Midbrain (tissue), 1 donor: ENCODE measurements at regions not wholly inside any gene's neighbourhood (a gene's known extent, or its start where the extent isn't known, plus 50 kb on each side); places are given as distances from the start of the nearest gene placed in this dataset.

Experiments used
- DNase-seq: peaks from one replicate; lab custom pipeline; 2025; lab: John Stamatoyannopoulos, UW

DNA sequence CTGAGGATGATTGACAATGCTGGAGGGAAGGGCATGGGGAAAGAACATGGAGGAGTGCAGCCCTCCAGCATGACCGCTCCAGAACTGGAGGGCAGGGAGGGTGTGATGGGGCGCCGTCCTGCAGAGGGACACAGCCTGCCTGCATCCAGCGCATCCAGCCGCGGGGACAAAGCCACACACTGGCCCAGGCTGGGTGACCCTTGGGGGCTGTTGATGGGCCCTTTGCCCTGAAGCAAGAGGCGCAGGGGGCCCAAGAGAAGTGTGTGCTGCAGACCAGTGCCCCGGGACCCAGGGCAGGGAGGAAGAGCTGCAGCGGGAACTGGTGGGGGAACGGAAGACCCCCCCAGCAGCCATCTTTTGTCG is 169.8 kb upstream of the PPP1R26 start:
- DNase-seq, result no peak

DNA sequence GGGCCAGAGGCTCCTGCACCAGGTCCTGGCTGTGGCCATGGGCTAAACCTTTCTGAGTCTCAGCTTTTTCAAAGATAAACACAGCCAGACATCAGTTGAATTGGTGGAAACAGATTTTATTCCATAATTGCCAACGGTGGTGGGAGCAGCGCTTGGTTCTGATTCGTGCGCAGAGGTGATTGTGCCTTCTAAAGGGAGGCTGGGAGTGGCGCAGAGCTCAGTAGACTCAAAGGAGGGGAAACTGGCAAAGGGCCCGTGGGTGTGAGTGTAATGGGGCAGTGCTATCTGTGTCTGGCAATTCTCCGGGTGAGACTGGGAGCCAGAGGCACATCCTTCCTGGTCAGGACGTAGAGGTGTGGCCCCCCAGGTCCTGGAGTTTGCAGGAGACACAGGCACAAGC is 169.4 kb upstream of the PPP1R26 start:
- no peak for DNase-seq

DNA sequence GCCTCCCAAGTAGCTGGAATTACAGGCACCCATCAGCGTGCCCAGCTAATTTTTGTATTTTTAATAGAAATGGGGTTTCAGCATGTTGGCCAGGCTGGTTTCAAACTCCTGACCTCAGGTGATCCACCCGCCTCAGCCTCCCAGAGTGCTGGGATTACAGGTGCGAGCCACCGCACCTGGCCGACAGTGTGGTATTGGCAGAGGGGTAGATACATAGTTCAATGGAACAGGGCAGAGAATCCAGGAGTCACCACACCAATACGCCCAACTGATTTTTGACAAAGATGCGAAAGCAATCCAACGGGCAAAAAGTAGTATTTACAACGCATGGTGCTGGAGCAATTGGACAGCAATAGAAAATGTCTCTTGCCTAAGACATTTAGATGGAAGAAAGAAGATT is 164.0 kb upstream of the PPP1R26 start:
- DNase-seq, result no peak

DNA sequence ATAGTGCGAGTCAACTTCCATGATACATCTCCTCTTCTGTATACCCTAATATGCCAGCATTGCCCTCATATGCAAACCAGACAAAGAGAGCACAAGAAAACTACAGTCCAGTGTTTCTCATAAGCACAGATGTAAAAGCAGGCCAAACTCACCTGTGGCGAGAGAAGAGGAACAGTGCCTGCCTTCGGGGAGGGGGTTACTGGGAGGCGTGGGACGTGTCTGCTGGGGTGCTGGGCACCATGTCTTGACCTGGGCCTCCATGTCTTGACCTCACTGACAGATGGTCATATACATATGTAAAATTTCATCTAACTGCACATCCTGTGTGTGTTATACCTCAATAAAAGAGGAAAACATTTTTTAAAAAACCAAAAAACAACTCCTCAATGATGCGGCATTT is 159.3 kb upstream of the PPP1R26 start:
- no peak for DNase-seq

DNA sequence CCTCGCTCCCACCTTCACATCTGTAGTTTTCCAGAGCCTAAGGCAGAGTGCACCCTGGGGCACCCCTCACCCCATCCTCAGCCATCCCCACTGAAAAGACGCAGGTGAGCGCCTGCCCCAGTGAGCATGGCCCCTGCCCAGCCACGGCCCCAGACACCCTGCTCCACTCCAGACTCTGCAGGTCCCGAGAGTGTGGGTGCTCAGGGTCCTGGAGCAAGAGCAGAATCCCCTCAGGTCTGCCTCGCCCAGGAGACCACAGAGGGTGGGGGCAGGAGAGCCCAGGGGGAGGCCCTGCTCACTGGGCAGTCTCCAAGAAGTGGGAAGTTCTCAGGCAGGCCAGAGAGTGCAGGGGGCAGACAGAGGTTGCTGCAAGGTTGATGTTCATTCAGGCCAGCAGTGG is 158.6 kb upstream of the PPP1R26 start:
- no peak for DNase-seq

DNA sequence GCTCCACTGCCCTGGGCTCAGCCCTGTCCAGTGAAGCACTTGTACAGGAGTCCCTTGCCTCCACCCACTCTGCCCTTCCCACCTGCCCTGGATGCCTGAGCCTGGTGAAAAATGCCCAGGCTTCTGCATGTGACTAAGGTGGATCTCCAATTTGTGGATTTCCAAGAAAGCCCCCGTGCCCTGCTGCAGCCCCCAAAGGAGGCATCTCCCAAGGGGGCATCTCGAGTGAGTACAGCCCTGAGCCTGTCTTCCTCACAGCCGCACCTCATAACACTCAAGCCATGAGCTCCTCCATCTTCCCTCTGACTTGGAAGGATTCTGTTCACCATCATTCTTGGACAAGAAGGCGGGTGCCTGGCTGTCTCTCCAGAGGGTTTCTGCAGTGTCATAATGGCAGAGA is 158.0 kb upstream of the PPP1R26 start:
- no peak for DNase-seq

DNA sequence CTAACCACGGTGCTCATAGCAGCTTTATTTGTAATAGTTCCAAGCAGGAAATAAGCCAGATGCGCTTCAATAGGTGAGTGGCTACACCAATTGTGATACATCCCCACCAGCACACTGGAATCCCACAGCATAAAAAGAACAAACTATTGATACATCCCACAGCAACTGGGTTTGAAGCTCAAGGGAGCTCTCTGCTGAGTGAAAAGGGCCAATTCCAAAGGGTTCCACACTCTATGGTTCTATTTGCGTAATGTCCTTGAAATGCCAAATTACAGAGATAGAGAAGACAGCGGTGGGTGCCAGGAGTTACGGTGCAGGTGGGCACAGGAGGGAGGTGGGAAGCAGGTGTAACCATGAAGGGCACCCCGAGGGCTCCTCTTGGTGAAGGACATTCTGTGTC is 155.3 kb upstream of the PPP1R26 start:
- DNase-seq, result no peak

DNA sequence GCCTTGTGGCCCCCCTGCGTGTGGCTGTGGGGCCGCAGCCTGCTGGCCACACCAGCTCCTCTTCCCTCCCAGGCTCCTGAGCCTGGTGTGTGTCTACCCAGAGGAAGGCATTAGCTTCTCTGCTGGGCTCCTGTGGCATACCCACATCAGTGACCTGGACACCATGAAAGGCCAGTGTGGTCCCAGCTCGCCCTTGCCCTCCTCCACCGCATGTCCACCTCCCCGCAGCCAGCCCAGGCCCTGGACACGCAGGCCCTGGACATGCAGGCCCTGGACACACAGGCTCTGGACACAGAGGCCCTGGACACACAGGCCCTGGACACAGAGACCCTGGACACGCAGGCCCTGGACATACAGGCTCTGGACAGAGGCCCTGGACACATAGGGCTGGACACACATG is 153.4 kb upstream of the PPP1R26 start:
- DNase-seq, result no peak

DNA sequence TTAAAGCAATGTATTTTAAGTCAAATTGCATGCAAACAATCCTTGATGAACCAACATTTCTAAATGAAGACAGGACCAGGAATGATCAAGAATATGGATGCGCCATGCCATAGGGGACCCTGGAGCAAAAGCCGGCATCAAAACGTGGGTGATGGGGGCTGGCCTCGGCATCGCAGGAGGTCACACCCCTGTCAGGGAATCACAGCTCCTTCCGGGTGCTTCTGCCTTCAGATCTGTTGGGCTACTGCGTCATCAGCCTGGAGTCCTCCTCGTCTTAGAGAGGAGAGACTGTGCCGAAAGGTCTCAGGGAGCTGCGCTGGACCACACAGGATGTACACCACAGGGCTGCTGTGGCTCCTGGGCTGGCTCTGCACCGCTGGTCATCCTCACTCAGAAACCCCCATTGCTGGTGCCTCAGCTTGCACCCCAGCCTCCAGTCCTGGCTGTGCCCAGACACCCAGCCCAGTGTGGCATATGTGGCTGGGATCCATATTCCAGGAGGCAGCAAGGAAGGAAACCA is 152.9 kb upstream of the PPP1R26 start:
- DNase-seq, result no peak

DNA sequence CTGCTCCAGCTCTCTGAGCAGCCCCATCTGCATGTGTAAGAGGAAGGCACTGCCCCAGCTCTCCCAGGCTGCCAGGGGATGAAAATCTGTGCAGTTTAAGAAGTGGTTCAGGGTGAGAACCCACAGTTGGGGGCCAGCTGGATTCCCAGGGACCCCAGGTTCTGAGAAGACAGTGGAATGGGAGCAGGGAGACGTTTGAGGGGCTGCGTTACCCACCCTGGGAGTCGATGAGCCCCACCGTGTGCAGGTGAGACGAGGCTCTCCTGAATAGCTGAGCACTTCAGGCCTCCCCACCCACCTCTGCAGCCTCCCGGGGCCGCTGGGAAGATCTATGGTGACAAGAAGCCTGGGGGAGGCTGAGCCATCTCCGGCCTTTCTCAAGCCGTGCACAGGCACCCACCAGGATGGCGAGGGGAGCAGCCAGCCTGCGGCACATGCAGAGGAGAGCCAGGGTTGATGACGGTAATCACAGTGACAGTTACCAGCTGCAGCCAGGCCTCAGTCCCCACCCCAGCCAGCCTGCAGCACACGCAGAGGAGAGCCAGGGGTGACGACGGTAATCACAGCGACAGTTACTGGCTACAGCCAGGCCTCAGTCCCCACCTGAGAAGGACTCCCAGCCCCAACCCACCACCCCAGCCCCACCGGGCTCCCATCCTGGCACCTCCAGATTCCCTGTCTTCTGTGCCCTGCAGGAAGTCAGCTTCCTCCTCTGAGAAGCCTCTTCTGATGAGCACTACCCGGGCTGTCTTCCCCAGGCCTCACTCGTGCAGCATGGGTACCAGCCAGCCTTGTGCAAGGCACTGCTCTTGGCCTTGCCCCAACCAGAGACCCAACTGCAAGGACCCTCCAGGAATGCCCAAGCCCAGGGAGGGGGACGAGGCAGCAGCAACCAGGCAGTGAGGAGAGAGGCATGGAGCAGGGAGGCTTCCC is 150.8 kb upstream of the PPP1R26 start:
- DNase-seq, result no peak

DNA sequence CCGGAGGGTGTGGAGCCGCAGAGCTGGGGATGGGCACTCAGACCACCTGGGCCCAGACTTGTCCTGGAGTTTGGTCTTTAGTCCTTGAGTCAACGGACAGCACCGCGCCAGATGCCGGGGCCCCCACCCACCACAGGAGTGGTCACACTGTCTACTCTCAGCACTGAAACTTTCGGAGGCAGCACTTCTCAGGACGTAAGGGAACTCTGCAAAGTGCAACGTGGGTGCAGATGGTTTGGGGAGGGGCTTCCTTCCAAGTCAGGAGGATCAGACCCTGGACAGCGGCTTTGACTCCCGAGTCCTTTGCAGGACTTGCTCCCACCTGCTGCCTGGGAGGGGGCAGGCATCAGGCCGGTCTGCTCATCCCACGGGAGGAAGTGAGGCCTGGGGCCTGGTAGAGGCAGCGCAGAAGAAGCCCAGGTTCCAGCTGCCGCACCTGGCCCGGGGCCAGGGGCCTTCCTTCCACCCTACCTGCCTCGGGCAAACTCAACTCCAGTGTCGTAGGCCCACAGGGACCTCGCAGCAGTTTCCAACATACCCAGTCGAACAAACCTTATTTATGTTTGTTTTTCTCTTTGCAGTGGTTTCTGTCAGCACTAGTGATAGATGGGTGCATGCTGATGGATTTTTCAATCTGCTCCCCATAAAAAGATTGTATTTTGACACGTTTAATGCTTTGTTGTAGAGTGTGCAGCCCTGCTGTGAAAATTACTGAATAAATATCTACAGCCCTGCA is 149.8 kb upstream of the PPP1R26 start:
- DNase-seq, result no peak

DNA sequence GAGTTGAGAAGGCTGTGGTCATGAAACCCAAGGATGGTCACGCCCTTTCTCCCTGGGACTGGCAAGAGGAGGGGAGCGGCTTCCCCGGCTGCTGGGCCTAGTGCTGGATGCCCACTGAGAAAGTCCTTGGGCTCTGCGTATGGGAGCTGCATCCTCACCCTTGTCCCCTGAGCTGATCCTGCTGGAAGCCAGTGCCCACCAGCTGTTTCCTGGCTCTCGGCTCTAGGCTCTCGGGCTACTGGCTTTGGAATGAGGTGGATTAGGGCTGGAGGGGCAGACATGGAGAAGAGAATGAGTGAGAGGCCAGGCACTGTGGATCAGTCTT is 149.3 kb upstream of the PPP1R26 start:
- DNase-seq, result no peak

DNA sequence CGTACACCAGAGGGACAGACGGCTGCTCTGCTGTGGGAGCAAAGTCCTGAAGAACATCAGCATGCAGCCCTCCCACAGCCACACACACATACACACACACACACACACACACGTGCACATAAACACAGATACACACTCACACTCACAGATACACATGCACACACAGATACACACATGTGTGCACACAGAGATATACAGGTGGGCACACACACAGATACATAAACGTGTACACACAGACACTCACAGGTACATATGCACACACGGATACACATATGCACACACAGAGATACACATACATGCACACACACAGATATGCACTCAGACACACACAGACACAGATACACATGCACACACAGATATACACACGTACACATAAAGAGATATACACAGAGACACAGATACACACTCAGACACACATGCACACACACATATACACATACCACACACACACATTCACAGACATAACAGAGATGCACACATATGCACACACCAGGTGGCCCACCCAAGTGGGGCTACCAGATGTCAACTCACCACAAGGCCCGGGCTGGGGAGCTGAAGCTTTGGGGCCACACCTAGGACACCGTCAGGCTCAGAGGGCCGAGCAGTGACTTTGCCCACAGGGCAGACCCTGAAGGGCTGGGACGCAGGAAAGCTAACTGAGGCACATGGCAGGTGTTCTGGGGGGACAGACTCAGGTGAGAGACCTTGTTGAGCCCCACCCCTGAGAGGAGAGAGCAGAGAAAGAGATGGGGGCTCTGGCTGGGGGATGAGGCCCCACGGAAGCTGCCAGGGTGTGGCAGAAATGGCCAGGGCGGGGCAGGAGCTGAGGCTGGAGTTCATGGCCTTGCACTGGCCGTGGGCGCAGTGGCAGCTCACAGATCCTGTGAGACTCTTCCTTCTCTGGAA is 148.6 kb upstream of the PPP1R26 start:
- DNase-seq, result no peak

DNA sequence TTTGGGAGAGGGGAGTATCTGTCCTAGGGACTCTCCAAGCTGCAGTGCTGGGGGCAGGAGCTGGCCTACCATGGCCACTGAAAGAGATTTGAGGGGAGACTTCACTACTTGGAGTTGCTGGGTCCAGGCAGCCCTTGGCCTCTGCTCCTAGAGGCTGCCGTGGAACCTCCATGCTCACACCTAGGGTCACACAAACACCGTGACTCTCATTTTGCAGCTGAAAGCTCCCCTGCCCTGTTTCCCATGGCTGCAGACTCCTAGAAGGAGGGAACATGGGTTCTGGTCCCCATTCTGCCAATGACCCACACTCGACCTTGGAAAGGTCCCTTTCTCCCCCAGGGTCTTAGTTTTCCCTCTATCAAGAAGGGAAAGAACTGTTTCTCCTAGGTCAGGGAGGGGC is 147.1 kb upstream of the PPP1R26 start:
- no peak for DNase-seq

DNA sequence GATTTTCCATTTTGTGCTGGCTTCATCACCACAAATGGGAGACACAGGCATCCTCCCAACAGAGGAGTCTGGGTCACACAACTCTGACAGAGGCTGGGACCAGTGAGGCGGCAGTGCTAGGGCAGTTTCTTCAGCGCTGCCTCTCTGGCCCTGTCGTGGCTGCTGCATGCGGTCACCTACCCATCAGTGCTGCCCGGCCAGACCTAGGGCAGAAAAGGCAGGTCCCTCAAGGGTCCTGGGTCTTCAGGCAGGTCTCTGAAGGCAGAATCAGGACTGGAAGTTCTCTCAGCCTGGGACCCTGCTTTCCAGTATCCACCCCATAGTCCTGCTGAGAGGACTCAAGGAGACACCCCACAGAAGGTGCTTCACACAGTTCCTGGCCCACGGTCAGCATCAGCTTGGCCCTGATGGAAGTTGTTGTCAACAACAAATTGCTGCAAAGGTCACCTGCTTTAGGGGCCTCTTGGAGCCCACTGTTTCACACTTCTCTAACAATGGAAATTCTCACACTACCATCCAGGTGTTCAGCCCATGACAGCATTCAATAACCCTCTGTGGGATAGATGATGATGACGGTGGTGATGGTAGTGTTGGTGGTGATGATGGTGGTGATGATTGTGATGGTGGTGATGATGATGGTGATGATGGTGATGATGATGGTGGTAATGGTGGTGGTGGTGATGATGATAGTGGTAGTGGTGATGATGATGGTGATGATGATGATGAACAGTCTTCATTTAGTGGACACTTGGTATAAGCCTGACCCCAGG is 146.4 kb upstream of the PPP1R26 start:
- no peak for DNase-seq

DNA sequence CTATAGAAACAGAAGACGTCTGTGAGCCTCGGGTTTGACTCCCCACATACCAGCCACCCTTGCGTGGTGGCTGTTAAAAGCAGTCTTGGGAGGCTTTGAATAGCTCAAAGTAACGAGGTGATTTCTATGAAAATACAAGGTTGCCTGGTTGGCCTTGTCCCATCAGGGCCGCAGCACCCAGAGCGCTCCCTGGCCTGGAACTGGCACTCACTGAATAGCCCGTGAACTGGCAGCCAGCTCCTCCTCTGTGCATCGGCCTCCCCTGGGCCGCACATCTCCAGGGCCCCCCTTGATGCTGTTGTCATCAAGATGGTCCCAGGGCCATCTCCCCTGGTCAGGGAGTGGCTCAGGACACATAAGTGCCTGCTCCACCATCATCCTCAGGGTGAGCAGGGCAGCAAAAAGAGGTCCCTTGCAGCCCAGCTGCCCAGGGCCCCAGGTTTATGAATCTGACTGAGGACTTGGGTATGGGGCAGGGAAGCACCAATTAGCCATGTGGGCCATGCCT is 144.6 kb upstream of the PPP1R26 start:
- DNase-seq, result no peak

DNA sequence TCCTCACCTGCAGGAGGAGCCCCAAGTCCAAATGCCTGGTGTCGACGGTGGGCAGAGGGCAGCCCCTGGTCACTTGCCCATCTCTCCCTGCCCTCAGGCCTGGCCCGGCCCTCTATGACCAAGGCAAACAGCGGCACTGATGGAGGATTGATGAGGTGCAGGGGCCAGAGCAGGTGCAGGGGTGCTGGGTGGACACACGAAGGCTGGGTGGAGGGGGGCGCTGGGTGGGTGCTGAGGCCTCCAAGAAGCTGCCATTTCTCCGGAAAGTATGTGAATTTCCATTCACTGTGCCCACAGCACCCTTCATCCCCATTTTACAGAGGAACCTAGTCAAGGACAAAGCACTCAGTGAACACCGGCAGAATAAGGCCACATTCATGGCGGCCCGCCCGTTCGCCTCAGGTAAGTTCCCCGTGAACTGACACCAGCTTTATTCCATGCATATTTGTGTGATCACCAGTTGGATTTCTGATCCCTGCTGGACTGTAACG is 143.8 kb upstream of the PPP1R26 start:
- DNase-seq, result no peak

DNA sequence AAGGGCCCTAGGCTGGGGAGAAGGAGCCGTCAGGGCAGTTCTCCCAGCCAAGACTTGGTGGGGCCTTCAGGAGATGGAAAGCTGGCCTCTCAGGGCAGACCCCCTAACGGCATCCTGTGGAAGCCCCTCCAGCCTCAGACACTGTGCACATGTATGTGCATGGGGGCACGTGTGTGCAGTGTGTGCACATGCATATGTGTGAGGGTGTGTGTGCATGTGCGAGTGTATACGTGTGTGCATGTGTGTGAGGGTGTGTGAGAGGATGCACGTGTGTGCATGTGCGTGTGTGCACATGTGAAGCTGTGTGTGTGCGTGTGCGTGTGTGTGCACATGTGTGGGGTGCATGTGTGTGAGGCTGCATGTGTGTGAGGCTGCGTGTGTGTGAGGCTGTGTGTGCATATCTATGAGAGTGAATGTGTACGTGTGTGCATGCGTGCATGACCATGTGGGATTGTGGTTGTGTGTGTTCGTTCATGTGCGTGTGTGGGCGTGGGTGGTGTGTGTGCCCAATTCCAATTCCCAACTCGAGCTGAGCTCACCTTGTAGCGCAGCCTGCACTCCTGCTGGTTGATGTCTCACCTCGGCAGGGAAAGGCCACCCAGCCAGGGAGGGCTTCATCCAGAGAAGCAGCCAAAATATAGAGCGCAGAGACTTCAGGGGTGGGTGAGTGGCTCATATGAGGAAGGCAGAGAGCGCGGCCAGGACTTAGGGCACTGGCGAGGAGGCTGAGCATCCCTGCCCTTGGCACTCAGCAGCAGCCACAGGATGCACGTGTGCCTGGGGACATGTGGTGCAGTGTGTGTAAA is 142.7 kb upstream of the PPP1R26 start:
- DNase-seq, result no peak

DNA sequence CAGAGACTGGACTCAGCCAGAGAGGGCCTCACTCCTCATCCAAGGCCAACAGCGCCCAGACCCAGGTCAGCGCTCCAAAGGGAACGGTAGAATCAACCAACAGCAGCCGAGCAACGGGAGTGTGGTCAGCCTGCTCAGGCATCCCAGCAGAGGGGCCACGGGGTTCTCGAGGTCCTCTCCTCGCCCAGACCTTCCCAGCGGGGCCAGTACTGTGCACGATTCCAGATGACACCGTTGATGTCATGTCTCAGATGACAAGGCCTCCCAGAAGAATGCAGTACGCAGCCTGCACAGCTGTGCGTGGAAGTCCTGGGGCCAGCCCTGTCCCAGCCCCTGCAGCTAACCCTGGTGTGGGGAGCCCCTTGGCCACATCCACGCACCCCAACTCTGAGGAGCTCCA is 141.0 kb upstream of the PPP1R26 start:
- DNase-seq, result no peak

DNA sequence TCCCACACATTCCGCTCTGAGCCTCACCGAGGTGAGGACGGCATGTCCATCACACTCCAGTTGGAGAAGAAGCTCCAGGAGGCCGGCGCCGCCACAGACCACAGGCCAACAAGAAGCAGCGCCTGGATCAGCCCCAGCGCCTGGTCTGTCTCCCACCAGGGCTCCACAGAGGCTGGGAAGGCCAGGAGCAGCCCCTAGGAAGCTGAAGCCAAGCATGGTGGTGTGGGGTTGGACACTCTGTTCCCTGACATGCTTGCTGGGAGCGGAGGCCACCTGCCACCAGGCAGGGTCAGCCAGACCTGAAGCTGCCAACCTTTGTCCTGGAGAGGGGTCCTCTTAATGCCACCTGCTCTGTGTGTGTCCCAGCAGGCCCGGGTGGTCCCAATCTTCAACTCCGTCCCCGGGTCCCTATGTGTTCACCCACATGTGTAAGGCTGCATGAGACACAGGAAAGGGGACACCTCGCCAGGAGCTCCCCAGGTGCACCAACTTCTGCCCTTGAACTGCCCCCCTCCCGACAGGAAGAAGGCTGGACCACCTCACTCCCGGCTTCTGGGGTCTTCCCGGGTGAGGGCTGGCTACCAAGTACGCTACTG is 140.1 kb upstream of the PPP1R26 start:
- no peak for DNase-seq
